Esophagus squamous epithelium (tissue), 5 donors: ENCODE measurements at regions not wholly inside any gene's neighbourhood (a gene's known extent, or its start where the extent isn't known, plus 50 kb on each side); places are given as distances from the start of the nearest gene placed in this dataset.

Experiments
- DNase-seq: peaks from one replicate; lab custom pipeline; 2025; lab: John Stamatoyannopoulos, UW
- H3K27ac ChIP-seq, 4 donors: fragments of 200-600 bp; sonication (generic); one replicate each; pipeline ENCODE4 v1.5.1; 2016 to 2019; ENCODE audit warnings: mild to moderate bottlenecking in 1 of 4
- H3K27me3 ChIP-seq, 4 donors: fragments of 200-600 bp; sonication (generic); 1 replicate in 3 of 4; 2 replicates in 1 of 4; pipeline versions ENCODE4 v1.5.1 to v1.6.0; 2017 to 2021; ENCODE audit warnings: antibody characterized with exemption in 1 of 4
- H3K36me3 ChIP-seq, 3 donors: fragments of 200-600 bp; sonication (generic); one replicate each; pipeline ENCODE4 v1.5.1; 2016 to 2019
- H3K4me1 ChIP-seq, 3 donors: fragments of 200-600 bp; sonication (generic); one replicate each; pipeline ENCODE4 v1.5.1; 2017 to 2019
- H3K4me3 ChIP-seq, 4 donors: fragments of 200-600 bp; sonication (generic); 1 replicate in 3 of 4; 2 replicates in 1 of 4; pipeline ENCODE4 v1.5.1; 2016 to 2019; ENCODE audit warnings: mild to moderate bottlenecking in 2 of 4, moderate library complexity in 1 of 4
- H3K9me3 ChIP-seq, 3 donors: fragments of 200-600 bp; sonication (generic); one replicate each; pipeline ENCODE4 v1.5.1; 2016 to 2019
- CTCF ChIP-seq, 6 experiments: fragments of 450-650 bp in 4 of 6; fragments of 200-600 bp in 2 of 6; sonication (generic) in 2 of 6; IDR thresholded peaks; one replicate each; pipeline ENCODE4 v1.5.1; 2016 to 2019; ENCODE audit warnings: antibody characterized with exemption in 6 of 6, mild to moderate bottlenecking in 4 of 6, moderate library complexity in 4 of 6
- POLR2A ChIP-seq, 4 donors: fragments of 450-650 bp; IDR thresholded peaks; one replicate each; pipeline ENCODE4 v1.6.1; 2017; ENCODE audit warnings: antibody characterized with exemption in 4 of 4, mild to moderate bottlenecking in 4 of 4, moderate library complexity in 3 of 4
- WGBS, 2 donors: methylation state at CpG; one replicate each; pipeline ENCODE4 v1.1.5; 2018; 5-methylcytosine and 5-hydroxymethylcytosine counted together
- intact Hi-C: fragments of 100-400 bp; cut with DNase I; formaldehyde crosslinking; loops from one replicate; pipeline ENCODE4 v1.15.0; 2022
- donor health status: DM: yes; HTN: yes; CAD: no.

DNA sequence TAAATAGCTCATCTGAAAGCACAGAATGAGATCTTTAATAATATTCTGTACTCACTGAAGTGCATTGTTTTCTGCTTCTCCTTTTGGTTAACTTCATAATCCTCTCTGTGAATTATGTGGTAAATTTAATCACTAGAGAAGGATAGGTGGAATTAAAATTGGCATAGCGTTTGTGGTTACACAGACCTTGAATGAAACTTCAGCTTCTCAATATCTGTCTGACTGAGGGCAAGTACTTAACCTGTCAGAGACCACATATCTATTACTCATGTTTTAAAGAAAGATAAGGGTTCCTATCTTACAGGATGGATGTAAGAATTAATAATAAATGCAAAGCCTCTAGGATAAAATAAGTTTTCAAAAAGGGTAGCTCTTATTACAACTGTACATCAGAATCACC is 861.8 kb downstream of the TRIB2 start:
- H3K27me3 ChIP-seq, result no peaks in the 10 kb centered on the region
- WGBS, 2 donors, result 43 to 84% methylated on average over 1 of the region's 1 CpG

GRCh38 chr2:13581471-13581870 is 864.7 kb downstream of the TRIB2 start:
- intact Hi-C loops, result no loop called here
- TF ChIP-seq POLR2A (IDR thresholded peaks at IDR 0.05) (no peak), CTCF (IDR thresholded peaks at IDR 0.05) (no peak)
- Histone ChIP-seq H3K4me1 (no peaks in the 10 kb centered on the region), H3K4me3 (no peak overlapping the region), H3K27ac (no peak overlapping the region), H3K36me3 (no peaks in the 10 kb centered on the region), H3K27me3 (no peaks in the 10 kb centered on the region), H3K9me3 (no peaks in the 10 kb centered on the region)
- DNase-seq, result no peak
- WGBS, 2 donors, result 69 to 78% methylated on average over 8 to 10 of the region's 10 CpGs

More for the DNA sequence above, 861.8 kb downstream of the TRIB2 start:
- H3K9me3 ChIP-seq, result no peaks in the 10 kb centered on the region
- DNase-seq, result no peak
- H3K4me3 ChIP-seq, result no peak overlapping the region
- no peaks in the 10 kb centered on the region for H3K4me1 ChIP-seq
- intact Hi-C loops, result no loop called here
- no peak overlapping the region for H3K27ac ChIP-seq
- H3K36me3 ChIP-seq, result no peaks in the 10 kb centered on the region
- TF ChIP-seq CTCF (IDR thresholded peaks at IDR 0.05) (no peak), POLR2A (IDR thresholded peaks at IDR 0.05) (no peak)

DNA sequence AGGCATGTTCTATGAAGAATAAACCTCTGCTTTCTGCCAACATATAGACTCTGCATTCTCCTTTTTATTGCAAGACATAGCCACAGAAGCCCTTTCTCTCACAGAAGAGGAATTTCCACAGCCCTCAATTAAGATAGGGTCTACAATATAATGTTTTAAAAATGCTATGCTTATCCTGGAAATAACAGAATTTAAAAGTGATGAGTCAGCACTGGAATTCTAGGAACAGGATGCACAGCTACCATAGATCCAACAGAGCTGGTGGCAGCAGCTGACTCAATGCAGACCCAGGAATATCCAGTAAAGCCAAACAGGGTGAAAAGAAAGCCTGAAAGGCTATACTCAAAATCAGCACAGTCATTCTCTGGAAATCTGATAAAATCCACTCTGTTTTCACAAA is 866.9 kb downstream of the TRIB2 start:
- Histone ChIP-seq H3K9me3 (no peaks in the 10 kb centered on the region), H3K27ac (no peak overlapping the region), H3K4me1 (no peaks in the 10 kb centered on the region), H3K36me3 (no peaks in the 10 kb centered on the region), H3K4me3 (no peak overlapping the region), H3K27me3 (no peaks in the 10 kb centered on the region)
- no peak for DNase-seq
- no peak for TF ChIP-seq CTCF (IDR thresholded peaks at IDR 0.05)
- TF ChIP-seq POLR2A (IDR thresholded peaks at IDR 0.05), result no peak
- intact Hi-C loops, result no loop called here

DNA sequence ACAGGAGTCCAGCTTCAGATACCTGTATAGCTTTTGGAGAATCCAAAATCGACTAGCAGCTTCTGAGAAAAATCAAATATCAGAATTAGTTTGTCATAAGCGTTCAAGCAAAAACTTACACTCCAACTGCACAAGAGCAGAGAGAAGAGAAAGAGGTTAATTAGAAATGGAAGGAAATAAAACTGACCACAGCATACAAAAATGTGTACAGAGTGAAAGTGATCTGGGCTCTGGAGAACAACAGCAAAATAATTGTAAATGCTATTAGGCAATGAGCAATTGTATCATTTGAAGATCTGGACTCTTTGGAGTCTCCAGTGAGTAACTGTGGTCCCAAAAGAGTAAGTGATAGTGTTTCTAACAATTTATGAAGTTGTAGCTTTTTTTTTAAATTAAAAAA is 867.3 kb downstream of the TRIB2 start:
- intact Hi-C loops, result no loop called here
- 77 to 84% methylated on average over 2 of the region's 2 CpGs for WGBS, 2 donors
- Histone ChIP-seq H3K27me3 (no peaks in the 10 kb centered on the region), H3K27ac (no peak overlapping the region), H3K9me3 (no peaks in the 10 kb centered on the region), H3K36me3 (no peaks in the 10 kb centered on the region), H3K4me1 (no peaks in the 10 kb centered on the region), H3K4me3 (no peak overlapping the region)
- TF ChIP-seq POLR2A (IDR thresholded peaks at IDR 0.05) (no peak), CTCF (IDR thresholded peaks at IDR 0.05) (no peak)
- DNase-seq, result no peak

- intact Hi-C loops, result no loop called here
- TF ChIP-seq POLR2A (IDR thresholded peaks at IDR 0.05) (no peak), CTCF (IDR thresholded peaks at IDR 0.05) (no peak)
- Histone ChIP-seq H3K4me3 (no peak overlapping the region), H3K9me3 (no peaks in the 10 kb centered on the region), H3K27me3 (no peaks in the 10 kb centered on the region), H3K27ac (no peak overlapping the region), H3K4me1 (no peaks in the 10 kb centered on the region), H3K36me3 (no peaks in the 10 kb centered on the region)
- no peak for DNase-seq
Observed at GRCh38 chr2:13585732-13586131, 869.0 kb downstream of the TRIB2 start.
